SK-N-SH treated with all-trans-retinoic acid at 6 μM for 48 hours (cell line): ENCODE measurements at regions not wholly inside any gene's neighbourhood (a gene's known extent, or its start where the extent isn't known, plus 50 kb on each side); places are given as distances from the start of the nearest gene placed in this dataset.

Experiments
- ATAC-seq: fragments of 200-7000 bp; cut with Tn5 transposase; 3 replicates; pipeline ENCODE4 v1.9.1; 2020; ENCODE audit warnings: mild to moderate bottlenecking, moderate library complexity
- BACH2 ChIP-seq: fragments of 250-450 bp; sonication (Bioruptor Pico); IDR thresholded peaks from 2 replicates; pipeline ENCODE4 v1.9.0; 2021; ENCODE audit warnings: mild to moderate bottlenecking, borderline replicate concordance
- CREB5 ChIP-seq: fragments of 250-450 bp; sonication (Bioruptor Pico); IDR thresholded peaks from 2 replicates; pipeline ENCODE4 v1.5.1; 2020; ENCODE audit warnings: low read depth, mild to moderate bottlenecking, moderate library complexity
- ESRRG ChIP-seq: fragments of 250-450 bp; sonication (Bioruptor Pico); IDR thresholded peaks from 2 replicates; pipeline ENCODE4 v1.6.1; 2021; ENCODE audit warnings: mild to moderate bottlenecking
- GLIS3 ChIP-seq: fragments of 250-450 bp; sonication (Bioruptor Pico); IDR thresholded peaks from 2 replicates; pipeline ENCODE4 v1.5.0; 2020; ENCODE audit warnings: mild to moderate bottlenecking, moderate library complexity
- ISL1 ChIP-seq: fragments of 250-450 bp; sonication (Bioruptor Pico); IDR thresholded peaks from 2 replicates; pipeline ENCODE4 v2.1.2; 2022; ENCODE audit warnings: mild to moderate bottlenecking, moderate library complexity
- OSR1 ChIP-seq: fragments of 250-450 bp; sonication (Bioruptor Pico); IDR thresholded peaks from 2 replicates; pipeline ENCODE4 v1.8.0; 2022; ENCODE audit warnings: moderate library complexity, mild to moderate bottlenecking, inconsistent platforms
- POU6F1 ChIP-seq: fragments of 250-450 bp; sonication (Bioruptor Pico); IDR thresholded peaks from 2 replicates; pipeline ENCODE4 v1.8.0; 2021; ENCODE audit warnings: low read depth, mild to moderate bottlenecking, moderate library complexity, borderline replicate concordance
- PPARA ChIP-seq: fragments of 250-450 bp; sonication (Bioruptor Pico); IDR thresholded peaks from 2 replicates; pipeline ENCODE4 v1.5.0; 2020; ENCODE audit warnings: mild to moderate bottlenecking, borderline replicate concordance
- RARB ChIP-seq: fragments of 250-450 bp; sonication (Bioruptor Pico); IDR thresholded peaks from 2 replicates; pipeline ENCODE4 v1.8.0; 2021; ENCODE audit warnings: mild to moderate bottlenecking, moderate library complexity
- SNAI2 ChIP-seq: fragments of 250-450 bp; sonication (Bioruptor Pico); IDR thresholded peaks from 2 replicates; pipeline ENCODE4 v1.5.0; 2020; ENCODE audit warnings: mild to moderate bottlenecking, moderate library complexity
- TOX ChIP-seq: fragments of 250-450 bp; sonication (Bioruptor Pico); IDR thresholded peaks from 2 replicates; pipeline ENCODE4 v1.8.0; 2021; ENCODE audit warnings: mild to moderate bottlenecking, moderate library complexity, borderline replicate concordance
- TSHZ2 ChIP-seq: fragments of 250-450 bp; sonication (Bioruptor Pico); IDR thresholded peaks from 2 replicates; pipeline ENCODE4 v1.5.0; 2020; ENCODE audit warnings: mild to moderate bottlenecking, moderate library complexity
- ZFP3 ChIP-seq: fragments of 250-450 bp; sonication (Bioruptor Pico); IDR thresholded peaks from 2 replicates; pipeline ENCODE4 v1.5.0; 2020; ENCODE audit warnings: mild to moderate bottlenecking, moderate library complexity
- ZFP30 ChIP-seq: fragments of 450-650 bp; formaldehyde crosslinking; IDR thresholded peaks from 2 replicates; pipeline ENCODE4 v1.5.0; 2022; ENCODE audit warnings: mild to moderate bottlenecking, moderate library complexity
- ZNF565 ChIP-seq: fragments of 450-650 bp; formaldehyde crosslinking; conservative IDR thresholded peaks from 2 replicates; pipeline ENCODE4 v1.5.0; 2020; ENCODE audit warnings: low read depth, mild to moderate bottlenecking, moderate library complexity
- ZNF70 ChIP-seq: fragments of 450-650 bp; formaldehyde crosslinking; IDR thresholded peaks from 2 replicates; pipeline ENCODE4 v1.5.0; 2020; ENCODE audit warnings: mild to moderate bottlenecking, moderate library complexity
- TF ChIP-seq, protein P1 (sequence below): fragments of 250-450 bp; sonication (Bioruptor Pico); IDR thresholded peaks from 2 replicates; pipeline ENCODE4 v1.5.1; 2021; ENCODE audit warnings: mild to moderate bottlenecking, moderate library complexity
- TF ChIP-seq, protein P2 (sequence below): fragments of 250-450 bp; sonication (Bioruptor Pico); IDR thresholded peaks from 2 replicates; pipeline ENCODE4 v1.8.0; 2020; ENCODE audit warnings: mild to moderate bottlenecking, moderate library complexity, borderline replicate concordance

DNA sequence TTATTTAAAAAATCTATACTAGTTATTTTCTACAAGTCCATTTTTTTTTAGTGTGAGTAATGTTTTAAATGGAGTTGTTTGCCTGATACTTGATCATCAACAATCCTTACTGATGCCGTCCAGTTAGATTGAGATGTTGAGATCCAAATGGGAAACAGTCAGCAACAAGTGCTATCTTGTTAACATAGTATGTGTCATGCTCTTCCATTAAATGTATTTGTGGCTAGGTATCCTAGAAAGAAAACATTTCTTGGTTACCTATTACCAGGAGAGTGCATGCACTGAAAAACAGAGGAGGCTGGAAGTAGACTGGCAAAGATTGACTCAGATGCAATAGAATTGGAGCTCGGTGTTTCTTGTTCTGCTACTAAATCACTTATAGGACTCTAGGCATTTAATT, 123.4 kb upstream of the MAN2A1 start:
- TF ChIP-seq TSHZ2 (CRISPR knock-in tag) (no peak), ISL1 (CRISPR knock-in tag) (no peak), BACH2 (CRISPR knock-in tag) (no peak), PPARA (no peak), ZFP30 (CRISPR knock-in tag) (no peak), GLIS3 (CRISPR knock-in tag) (no peak), ZNF565 (CRISPR knock-in tag) (no peak), ZFP3 (CRISPR knock-in tag) (no peak), ESRRG (no peak), ZNF70 (CRISPR knock-in tag) (no peak), POU6F1 (CRISPR knock-in tag) (no peak), SNAI2 (no peak), RARB (CRISPR knock-in tag) (no peak)
- TF ChIP-seq, protein P1, sequence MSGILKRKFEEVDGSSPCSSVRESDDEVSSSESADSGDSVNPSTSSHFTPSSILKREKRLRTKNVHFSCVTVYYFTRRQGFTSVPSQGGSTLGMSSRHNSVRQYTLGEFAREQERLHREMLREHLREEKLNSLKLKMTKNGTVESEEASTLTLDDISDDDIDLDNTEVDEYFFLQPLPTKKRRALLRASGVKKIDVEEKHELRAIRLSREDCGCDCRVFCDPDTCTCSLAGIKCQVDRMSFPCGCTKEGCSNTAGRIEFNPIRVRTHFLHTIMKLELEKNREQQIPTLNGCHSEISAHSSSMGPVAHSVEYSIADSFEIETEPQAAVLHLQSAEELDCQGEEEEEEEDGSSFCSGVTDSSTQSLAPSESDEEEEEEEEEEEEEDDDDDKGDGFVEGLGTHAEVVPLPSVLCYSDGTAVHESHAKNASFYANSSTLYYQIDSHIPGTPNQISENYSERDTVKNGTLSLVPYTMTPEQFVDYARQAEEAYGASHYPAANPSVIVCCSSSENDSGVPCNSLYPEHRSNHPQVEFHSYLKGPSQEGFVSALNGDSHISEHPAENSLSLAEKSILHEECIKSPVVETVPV (CRISPR knock-in tag) = no peak
- TF ChIP-seq, protein P2, sequence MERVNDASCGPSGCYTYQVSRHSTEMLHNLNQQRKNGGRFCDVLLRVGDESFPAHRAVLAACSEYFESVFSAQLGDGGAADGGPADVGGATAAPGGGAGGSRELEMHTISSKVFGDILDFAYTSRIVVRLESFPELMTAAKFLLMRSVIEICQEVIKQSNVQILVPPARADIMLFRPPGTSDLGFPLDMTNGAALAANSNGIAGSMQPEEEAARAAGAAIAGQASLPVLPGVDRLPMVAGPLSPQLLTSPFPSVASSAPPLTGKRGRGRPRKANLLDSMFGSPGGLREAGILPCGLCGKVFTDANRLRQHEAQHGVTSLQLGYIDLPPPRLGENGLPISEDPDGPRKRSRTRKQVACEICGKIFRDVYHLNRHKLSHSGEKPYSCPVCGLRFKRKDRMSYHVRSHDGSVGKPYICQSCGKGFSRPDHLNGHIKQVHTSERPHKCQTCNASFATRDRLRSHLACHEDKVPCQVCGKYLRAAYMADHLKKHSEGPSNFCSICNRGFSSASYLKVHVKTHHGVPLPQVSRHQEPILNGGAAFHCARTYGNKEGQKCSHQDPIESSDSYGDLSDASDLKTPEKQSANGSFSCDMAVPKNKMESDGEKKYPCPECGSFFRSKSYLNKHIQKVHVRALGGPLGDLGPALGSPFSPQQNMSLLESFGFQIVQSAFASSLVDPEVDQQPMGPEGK (CRISPR knock-in tag) = no peak
- no peak for ATAC-seq

DNA sequence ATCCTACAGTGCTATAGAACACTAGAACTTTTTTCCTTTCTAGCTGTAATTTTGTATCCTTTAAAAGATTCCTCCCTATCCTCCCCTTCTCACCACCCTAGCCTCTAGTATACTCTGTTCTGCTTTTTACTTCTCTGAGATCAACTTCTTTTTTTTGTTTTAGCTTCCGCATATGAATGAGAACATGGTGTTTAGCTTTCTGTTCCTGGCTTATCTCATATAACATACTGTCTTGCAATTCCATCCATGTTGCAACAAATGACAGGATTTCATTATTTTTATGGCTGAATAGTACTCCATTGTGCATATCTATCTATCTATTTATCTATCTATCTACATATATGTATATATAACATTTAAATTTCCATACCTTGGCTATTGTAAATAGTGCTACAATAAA, 126.0 kb upstream of the MAN2A1 start:
- ATAC-seq = no peak
- TF ChIP-seq TSHZ2 (CRISPR knock-in tag) (no peak), TOX (no peak), ZNF565 (CRISPR knock-in tag) (no peak)

DNA sequence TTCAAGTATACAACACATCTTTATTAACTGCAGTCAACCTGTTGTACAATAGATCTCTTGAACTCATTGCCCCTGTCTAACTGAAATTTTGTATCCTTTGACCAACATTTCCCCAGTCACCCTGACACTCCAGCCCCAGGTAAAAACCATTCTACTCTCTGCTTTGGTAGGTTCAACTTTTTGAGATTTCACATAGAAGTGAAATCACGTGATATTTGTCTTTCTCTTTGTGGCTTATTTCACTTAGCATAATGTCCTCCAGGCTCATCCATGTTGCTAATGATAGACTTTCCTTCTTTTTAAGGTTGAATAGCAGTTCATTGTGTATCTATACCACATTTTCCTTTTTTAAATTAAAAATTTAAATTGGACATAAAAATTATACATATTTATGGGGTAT, 126.5 kb upstream of the MAN2A1 start:
- no peak for ATAC-seq
- TF ChIP-seq ZFP3 (CRISPR knock-in tag) (no peak), OSR1 (CRISPR knock-in tag) (no peak), CREB5 (no peak), ISL1 (CRISPR knock-in tag) (no peak), POU6F1 (CRISPR knock-in tag) (no peak)
- TF ChIP-seq, protein P1 (CRISPR knock-in tag) = no peak
